ENCODE measurements at regions not wholly inside any gene's neighbourhood (a gene's known extent, or its start where the extent isn't known, plus 50 kb on each side); places are given as distances from the start of the nearest gene placed in this dataset.

DNA sequence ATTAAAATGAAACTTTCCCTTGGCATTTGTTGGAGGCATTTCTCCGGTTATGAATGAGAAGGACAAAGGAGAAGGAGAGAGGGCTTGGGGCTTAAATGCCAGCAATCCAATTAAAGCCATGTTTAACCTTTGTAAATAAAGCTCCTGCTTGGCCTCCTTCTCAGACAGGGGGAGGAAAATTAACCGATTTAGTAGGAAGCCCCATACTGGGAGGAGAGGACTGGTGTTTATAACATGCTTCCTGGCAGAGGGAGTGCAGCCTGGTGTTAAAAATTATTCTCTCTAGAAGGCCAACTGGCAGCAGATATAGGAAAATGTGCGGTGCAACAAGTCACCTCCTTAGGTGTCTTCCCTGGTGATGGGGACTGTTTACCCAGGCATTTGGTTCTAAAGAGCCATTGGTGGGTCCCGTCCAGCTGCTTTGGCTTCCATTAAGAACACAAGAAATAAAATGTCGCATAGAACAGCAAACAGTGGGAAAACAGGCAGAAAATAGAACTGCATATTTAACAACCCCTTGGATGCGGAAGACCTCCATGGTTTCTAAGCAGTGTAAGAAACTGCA lies 846.5 kb downstream of the TYW1 start:
- ChIA-PET CTCF (no interaction called here), POLR2A (no interaction called here)
- H3K4me1 ChIP-seq (ENCODE audit: control extremely low read depth in 1 of 4, control insufficient read depth in 4 of 4, insufficient read depth in 4 of 4, low read length in 3 of 4): no peaks in the 10 kb centered on the region
- H3K27me3 ChIP-seq (replicated peaks in 2 of 5; ENCODE audit: control insufficient read depth in 4 of 5, insufficient read depth in 5 of 5, low read length in 4 of 5): no peaks in the 10 kb centered on the region
- 68% methylated on average over 5 of the region's 6 CpGs for WGBS (ENCODE audit: insufficient coverage)
- no peak overlapping the region for H3K4me3 ChIP-seq (ENCODE audit: control insufficient read depth in 1 of 7, extremely low read depth in 1 of 7, insufficient read depth in 4 of 7, low read depth in 2 of 7, low read length in 6 of 7)
- H3K36me3 ChIP-seq (ENCODE audit: control insufficient read depth in 4 of 4, insufficient read depth in 4 of 4, low read length in 3 of 4): no peaks in the 10 kb centered on the region
- peaks cover 0 to 1% (median 0%) of the 10 kb centered on the region in 5 experiments for H3K9me3 ChIP-seq (ENCODE audit: control extremely low read depth in 1 of 5, control insufficient read depth in 4 of 5, insufficient read depth in 2 of 5, low read depth in 1 of 5, low read length in 4 of 5)
- no peak for DNase-seq
- H3K27ac ChIP-seq (ENCODE audit: insufficient read depth in 1 of 2, low read depth in 1 of 2, low read length in 2 of 2, poor library complexity in 1 of 2, severe bottlenecking in 2 of 2): no peak overlapping the region

DNA sequence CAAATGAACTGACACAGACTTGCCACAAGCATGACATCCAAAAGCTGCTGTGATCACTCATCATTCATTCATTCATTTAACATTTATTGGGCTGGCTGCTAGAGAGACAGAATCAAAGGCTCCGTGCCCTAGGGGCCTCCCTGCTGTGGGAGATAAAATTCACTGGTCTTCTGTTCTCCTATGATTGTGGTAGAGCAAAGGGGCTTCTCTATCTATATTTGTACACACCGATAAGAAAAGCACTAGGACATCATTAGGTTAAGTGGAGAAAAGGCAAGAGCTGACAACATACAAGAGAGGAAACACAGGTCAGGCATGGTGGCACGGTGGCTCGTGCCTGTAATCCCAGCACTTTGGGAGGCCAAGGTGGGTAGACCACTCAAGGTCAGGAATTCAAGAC lies 847.0 kb downstream of the TYW1 start:
- Histone ChIP-seq H3K4me3 (ENCODE audit: control insufficient read depth in 1 of 7, extremely low read depth in 1 of 7, insufficient read depth in 4 of 7, low read depth in 2 of 7, low read length in 6 of 7) (no peak overlapping the region), H3K36me3 (ENCODE audit: control insufficient read depth in 4 of 4, insufficient read depth in 4 of 4, low read length in 3 of 4) (no peaks in the 10 kb centered on the region), H3K27ac (ENCODE audit: insufficient read depth in 1 of 2, low read depth in 1 of 2, low read length in 2 of 2, poor library complexity in 1 of 2, severe bottlenecking in 2 of 2) (no peak overlapping the region), H3K27me3 (replicated peaks in 2 of 5; ENCODE audit: control insufficient read depth in 4 of 5, insufficient read depth in 5 of 5, low read length in 4 of 5) (no peaks in the 10 kb centered on the region), H3K4me1 (ENCODE audit: control extremely low read depth in 1 of 4, control insufficient read depth in 4 of 4, insufficient read depth in 4 of 4, low read length in 3 of 4) (no peaks in the 10 kb centered on the region), H3K9me3 (ENCODE audit: control extremely low read depth in 1 of 5, control insufficient read depth in 4 of 5, insufficient read depth in 2 of 5, low read depth in 1 of 5, low read length in 4 of 5) (peaks cover 0 to 1% (median 0%) of the 10 kb centered on the region in 5 experiments)
- 85% methylated on average over 2 of the region's 4 CpGs for WGBS (ENCODE audit: insufficient coverage)
- no peak for DNase-seq
- ChIA-PET CTCF (no interaction called here), POLR2A (no interaction called here)

DNA sequence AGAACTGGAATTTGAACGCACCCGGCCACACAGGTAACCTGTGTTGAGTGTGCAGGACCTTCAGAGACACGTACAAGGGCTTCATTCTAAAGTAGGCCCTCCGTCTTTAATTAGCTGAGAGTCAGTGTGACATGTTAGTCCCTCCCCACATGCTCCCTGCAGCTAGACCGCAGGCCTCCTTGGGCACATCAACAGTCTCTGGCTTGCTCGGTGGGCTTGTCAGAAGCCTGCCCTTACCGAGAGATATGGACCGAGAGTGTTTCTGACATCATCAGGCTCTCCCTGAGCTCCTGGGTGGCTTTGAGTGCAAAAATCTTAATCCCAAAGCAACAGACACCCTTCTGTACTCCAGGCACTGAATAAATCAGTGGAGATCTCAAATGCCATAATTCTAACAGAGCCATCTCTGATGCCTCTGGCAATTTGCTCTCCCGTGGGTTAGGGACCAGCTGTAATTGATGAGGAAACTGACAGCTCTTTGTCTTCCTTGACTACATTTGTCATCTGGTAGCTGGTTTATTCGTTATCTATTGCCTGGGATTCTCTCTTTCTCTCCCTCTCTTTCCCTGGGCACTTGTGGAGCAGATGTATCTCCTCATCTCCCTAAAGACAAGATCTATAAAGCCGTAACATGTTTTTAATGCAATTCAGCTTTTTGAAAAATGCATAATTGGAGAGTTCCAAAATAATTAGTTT lies 850.6 kb downstream of the TYW1 start:
- no peaks in the 10 kb centered on the region for H3K4me1 ChIP-seq (ENCODE audit: control extremely low read depth in 1 of 4, control insufficient read depth in 4 of 4, insufficient read depth in 4 of 4, low read length in 3 of 4)
- no peaks in the 10 kb centered on the region for H3K9me3 ChIP-seq (ENCODE audit: control extremely low read depth in 1 of 5, control insufficient read depth in 4 of 5, insufficient read depth in 2 of 5, low read depth in 1 of 5, low read length in 4 of 5)
- H3K4me3 ChIP-seq (ENCODE audit: control insufficient read depth in 1 of 7, extremely low read depth in 1 of 7, insufficient read depth in 4 of 7, low read depth in 2 of 7, low read length in 6 of 7): no peak overlapping the region
- DNase-seq: no peak
- no peaks in the 10 kb centered on the region for H3K27me3 ChIP-seq (replicated peaks in 2 of 5; ENCODE audit: control insufficient read depth in 4 of 5, insufficient read depth in 5 of 5, low read length in 4 of 5)
- no peaks in the 10 kb centered on the region for H3K36me3 ChIP-seq (ENCODE audit: control insufficient read depth in 4 of 4, insufficient read depth in 4 of 4, low read length in 3 of 4)
- POLR2A ChIA-PET: no interaction called here
- H3K27ac ChIP-seq (ENCODE audit: insufficient read depth in 1 of 2, low read depth in 1 of 2, low read length in 2 of 2, poor library complexity in 1 of 2, severe bottlenecking in 2 of 2): no peak overlapping the region
- 85% methylated on average over 9 of the region's 11 CpGs for WGBS (ENCODE audit: insufficient coverage)
- CTCF ChIA-PET: no interaction called here

DNA sequence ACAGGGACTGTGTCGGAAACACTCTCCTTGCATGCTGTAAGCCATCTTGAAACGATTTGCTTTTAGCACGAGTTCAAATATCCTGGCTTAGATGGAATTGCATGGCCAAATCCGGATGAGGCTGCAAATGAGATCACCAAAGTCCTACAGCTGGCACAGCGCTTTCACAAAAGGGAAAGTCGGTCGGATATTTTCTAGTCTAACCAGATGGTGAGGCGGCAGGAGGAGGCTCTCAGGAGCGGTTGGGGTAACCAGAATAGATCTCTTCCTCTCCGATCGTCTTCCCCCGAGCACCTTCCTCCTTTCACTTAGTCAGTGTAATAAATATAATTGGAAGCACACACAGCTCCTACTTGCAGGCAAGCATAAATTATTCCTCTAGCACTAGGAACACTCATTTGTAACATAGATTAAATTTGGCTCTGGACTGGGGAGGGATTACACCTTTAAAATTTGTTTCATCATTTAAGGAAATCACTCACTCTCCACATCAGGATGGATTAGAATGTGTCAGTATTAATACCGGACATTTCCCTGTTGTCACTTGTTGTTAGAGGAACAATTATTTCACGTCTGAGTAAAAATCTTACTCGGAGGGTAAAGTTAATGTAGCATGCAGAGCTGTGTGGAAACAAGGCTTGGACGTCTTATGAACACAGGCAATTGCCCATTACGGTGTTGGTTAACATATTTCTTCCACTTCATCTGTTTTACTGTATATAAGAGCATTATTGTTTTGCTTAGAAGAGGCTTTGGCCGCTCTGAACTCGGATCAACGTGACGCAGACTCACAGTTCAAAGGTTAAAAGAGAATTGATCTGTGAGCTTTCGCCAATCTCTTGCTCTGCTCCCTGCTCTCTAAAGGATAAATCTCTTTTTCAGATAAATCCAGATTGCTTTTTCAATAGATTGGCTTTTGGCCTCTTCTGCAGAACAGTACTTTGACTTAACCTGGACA lies 857.9 kb downstream of the TYW1 start:
- Histone ChIP-seq H3K27ac (ENCODE audit: insufficient read depth in 1 of 2, low read depth in 1 of 2, low read length in 2 of 2, poor library complexity in 1 of 2, severe bottlenecking in 2 of 2) (no peak overlapping the region), H3K36me3 (ENCODE audit: control insufficient read depth in 4 of 4, insufficient read depth in 4 of 4, low read length in 3 of 4) (no peaks in the 10 kb centered on the region), H3K27me3 (replicated peaks in 2 of 5; ENCODE audit: control insufficient read depth in 4 of 5, insufficient read depth in 5 of 5, low read length in 4 of 5) (no peaks in the 10 kb centered on the region), H3K4me1 (ENCODE audit: control extremely low read depth in 1 of 4, control insufficient read depth in 4 of 4, insufficient read depth in 4 of 4, low read length in 3 of 4) (no peaks in the 10 kb centered on the region), H3K9me3 (ENCODE audit: control extremely low read depth in 1 of 5, control insufficient read depth in 4 of 5, insufficient read depth in 2 of 5, low read depth in 1 of 5, low read length in 4 of 5) (no peaks in the 10 kb centered on the region), H3K4me3 (ENCODE audit: control insufficient read depth in 1 of 7, extremely low read depth in 1 of 7, insufficient read depth in 4 of 7, low read depth in 2 of 7, low read length in 6 of 7) (no peak overlapping the region)
- ChIA-PET CTCF (no interaction called here), POLR2A (no interaction called here)
- DNase-seq: no peak
- WGBS (ENCODE audit: insufficient coverage): 94% methylated on average over 14 of the region's 22 CpGs

GRCh38 chr7:67855322-67855721 lies 858.7 kb downstream of the TYW1 start:
- ChIA-PET CTCF (no interaction called here), POLR2A (no interaction called here)
- no peaks in the 10 kb centered on the region for H3K36me3 ChIP-seq (ENCODE audit: control insufficient read depth in 4 of 4, insufficient read depth in 4 of 4, low read length in 3 of 4)
- H3K27me3 ChIP-seq (replicated peaks in 2 of 5; ENCODE audit: control insufficient read depth in 4 of 5, insufficient read depth in 5 of 5, low read length in 4 of 5): no peaks in the 10 kb centered on the region
- DNase-seq: no peak
- H3K4me3 ChIP-seq (ENCODE audit: control insufficient read depth in 1 of 7, extremely low read depth in 1 of 7, insufficient read depth in 4 of 7, low read depth in 2 of 7, low read length in 6 of 7): no peak overlapping the region
- H3K4me1 ChIP-seq (ENCODE audit: control extremely low read depth in 1 of 4, control insufficient read depth in 4 of 4, insufficient read depth in 4 of 4, low read length in 3 of 4): no peaks in the 10 kb centered on the region
- peaks cover 0 to 3% (median 0%) of the 10 kb centered on the region in 5 experiments for H3K9me3 ChIP-seq (ENCODE audit: control extremely low read depth in 1 of 5, control insufficient read depth in 4 of 5, insufficient read depth in 2 of 5, low read depth in 1 of 5, low read length in 4 of 5)
- WGBS (ENCODE audit: insufficient coverage): 33% methylated on average over 2 of the region's 5 CpGs
- H3K27ac ChIP-seq (ENCODE audit: insufficient read depth in 1 of 2, low read depth in 1 of 2, low read length in 2 of 2, poor library complexity in 1 of 2, severe bottlenecking in 2 of 2): no peak overlapping the region

DNA sequence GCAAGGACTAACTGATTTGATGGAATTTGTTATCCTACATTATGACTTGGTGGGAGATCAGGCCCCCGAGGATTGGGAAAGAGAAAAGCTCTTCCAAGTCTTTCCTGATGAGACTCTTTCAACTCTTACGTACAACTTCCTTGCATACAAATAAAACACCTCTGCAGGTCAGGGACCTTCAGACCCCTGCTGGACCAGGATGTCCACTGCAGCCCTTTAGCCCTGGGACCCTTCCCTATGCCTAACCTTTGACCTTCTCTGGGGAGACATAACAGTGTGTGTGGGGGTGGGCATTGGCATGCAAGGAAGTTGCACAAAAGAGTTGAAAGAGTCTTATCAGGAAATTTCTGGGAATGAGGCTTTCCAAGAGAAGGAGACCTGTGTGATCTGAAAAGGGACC lies 859.4 kb downstream of the TYW1 start:
- peaks cover 0 to 3% (median 0%) of the 10 kb centered on the region in 5 experiments for H3K9me3 ChIP-seq (ENCODE audit: control extremely low read depth in 1 of 5, control insufficient read depth in 4 of 5, insufficient read depth in 2 of 5, low read depth in 1 of 5, low read length in 4 of 5)
- no peaks in the 10 kb centered on the region for H3K27me3 ChIP-seq (replicated peaks in 2 of 5; ENCODE audit: control insufficient read depth in 4 of 5, insufficient read depth in 5 of 5, low read length in 4 of 5)
- H3K27ac ChIP-seq (ENCODE audit: insufficient read depth in 1 of 2, low read depth in 1 of 2, low read length in 2 of 2, poor library complexity in 1 of 2, severe bottlenecking in 2 of 2): no peak overlapping the region
- ChIA-PET POLR2A (no interaction called here), CTCF (no interaction called here)
- WGBS (ENCODE audit: insufficient coverage): 100% methylated on average over 1 of the region's 2 CpGs
- no peak overlapping the region for H3K4me3 ChIP-seq (ENCODE audit: control insufficient read depth in 1 of 7, extremely low read depth in 1 of 7, insufficient read depth in 4 of 7, low read depth in 2 of 7, low read length in 6 of 7)
- H3K36me3 ChIP-seq (ENCODE audit: control insufficient read depth in 4 of 4, insufficient read depth in 4 of 4, low read length in 3 of 4): no peaks in the 10 kb centered on the region
- H3K4me1 ChIP-seq (ENCODE audit: control extremely low read depth in 1 of 4, control insufficient read depth in 4 of 4, insufficient read depth in 4 of 4, low read length in 3 of 4): no peaks in the 10 kb centered on the region
- no peak for DNase-seq

- Histone ChIP-seq H3K9me3 (ENCODE audit: control extremely low read depth in 1 of 5, control insufficient read depth in 4 of 5, insufficient read depth in 2 of 5, low read depth in 1 of 5, low read length in 4 of 5) (peaks cover 0 to 10% (median 3%) of the 10 kb centered on the region in 5 experiments), H3K27me3 (replicated peaks in 2 of 5; ENCODE audit: control insufficient read depth in 4 of 5, insufficient read depth in 5 of 5, low read length in 4 of 5) (no peaks in the 10 kb centered on the region), H3K4me1 (ENCODE audit: control extremely low read depth in 1 of 4, control insufficient read depth in 4 of 4, insufficient read depth in 4 of 4, low read length in 3 of 4) (no peaks in the 10 kb centered on the region), H3K36me3 (ENCODE audit: control insufficient read depth in 4 of 4, insufficient read depth in 4 of 4, low read length in 3 of 4) (no peaks in the 10 kb centered on the region), H3K4me3 (ENCODE audit: control insufficient read depth in 1 of 7, extremely low read depth in 1 of 7, insufficient read depth in 4 of 7, low read depth in 2 of 7, low read length in 6 of 7) (no peak overlapping the region), H3K27ac (ENCODE audit: insufficient read depth in 1 of 2, low read depth in 1 of 2, low read length in 2 of 2, poor library complexity in 1 of 2, severe bottlenecking in 2 of 2) (no peak overlapping the region)
- CTCF ChIA-PET: no interaction called here
- 88% methylated on average over 8 of the region's 10 CpGs for WGBS (ENCODE audit: insufficient coverage)
- POLR2A ChIA-PET: no interaction called here
- DNase-seq: no peak
Observed at GRCh38 chr7:67857698-67858097, 861.1 kb downstream of the TYW1 start.
